ENCODE measurements at regions not wholly inside any gene's neighbourhood (a gene's known extent, or its start where the extent isn't known, plus 50 kb on each side); places are given as distances from the start of the nearest gene placed in this dataset.

DNA sequence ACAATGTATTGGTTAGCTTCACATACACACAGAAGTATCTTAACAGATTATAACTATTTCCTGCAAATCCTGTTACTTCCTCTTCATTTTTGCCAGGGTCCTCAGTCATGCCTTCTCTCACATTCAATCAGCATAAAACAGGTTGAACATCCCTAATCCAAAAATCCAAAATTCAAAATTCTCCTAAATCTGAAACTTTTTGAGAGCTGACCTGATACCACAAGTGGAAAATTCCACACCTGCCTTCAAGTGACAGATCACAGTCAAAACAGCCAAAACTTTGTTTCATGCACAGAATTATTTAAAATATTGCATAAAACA, 62.9 kb upstream of the FBXO28 start:
- TF ChIP-seq, protein P1, sequence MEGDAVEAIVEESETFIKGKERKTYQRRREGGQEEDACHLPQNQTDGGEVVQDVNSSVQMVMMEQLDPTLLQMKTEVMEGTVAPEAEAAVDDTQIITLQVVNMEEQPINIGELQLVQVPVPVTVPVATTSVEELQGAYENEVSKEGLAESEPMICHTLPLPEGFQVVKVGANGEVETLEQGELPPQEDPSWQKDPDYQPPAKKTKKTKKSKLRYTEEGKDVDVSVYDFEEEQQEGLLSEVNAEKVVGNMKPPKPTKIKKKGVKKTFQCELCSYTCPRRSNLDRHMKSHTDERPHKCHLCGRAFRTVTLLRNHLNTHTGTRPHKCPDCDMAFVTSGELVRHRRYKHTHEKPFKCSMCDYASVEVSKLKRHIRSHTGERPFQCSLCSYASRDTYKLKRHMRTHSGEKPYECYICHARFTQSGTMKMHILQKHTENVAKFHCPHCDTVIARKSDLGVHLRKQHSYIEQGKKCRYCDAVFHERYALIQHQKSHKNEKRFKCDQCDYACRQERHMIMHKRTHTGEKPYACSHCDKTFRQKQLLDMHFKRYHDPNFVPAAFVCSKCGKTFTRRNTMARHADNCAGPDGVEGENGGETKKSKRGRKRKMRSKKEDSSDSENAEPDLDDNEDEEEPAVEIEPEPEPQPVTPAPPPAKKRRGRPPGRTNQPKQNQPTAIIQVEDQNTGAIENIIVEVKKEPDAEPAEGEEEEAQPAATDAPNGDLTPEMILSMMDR (IDR thresholded peaks at IDR 0.05), result no peak
- TF ChIP-seq POLR2A (IDR thresholded peaks at IDR 0.05) (no peak), EP300 (IDR thresholded peaks at IDR 0.05) (no peak)
